ENCODE measurements at regions not wholly inside any gene's neighbourhood (a gene's known extent, or its start where the extent isn't known, plus 50 kb on each side); places are given as distances from the start of the nearest gene placed in this dataset.
A peak's percentile ranks its signal among the peaks of the same experiment; 100 is the strongest.

- TF ChIP-seq CTCF (IDR thresholded peaks at IDR 0.05): peak; percentile 94
- TF ChIP-seq ZFX (IDR thresholded peaks at IDR 0.05; ENCODE audit: borderline replicate concordance): no peak
These were observed 123.5 kb downstream of the RPLP1 start for GRCh38 chr15:69576035-69576526.

All from 22Rv1 (cell line).